Loucy (cell line): ENCODE measurements at regions not wholly inside any gene's neighbourhood (a gene's known extent, or its start where the extent isn't known, plus 50 kb on each side); places are given as distances from the start of the nearest gene placed in this dataset.
"Not testable (repeated sequence)": the region's sequence is repeated elsewhere in the genome, so short reads cannot be mapped to it uniquely, and the experiment has no call there.

ENCODE experiments used
- H2AFZ ChIP-seq: fragments of 200-600 bp; sonication (generic); 2 replicates; pipeline ENCODE4 v1.6.0; 2016; ENCODE audit warnings: antibody characterized with exemption, mild to moderate bottlenecking, low read length, moderate library complexity
- H3F3A ChIP-seq: fragments of 200-600 bp; 2 replicates; pipeline ENCODE4 v1.6.0; 2016; ENCODE audit warnings: antibody characterized with exemption, low read depth, mild to moderate bottlenecking
- H3K27me3 ChIP-seq: fragments of 200-600 bp; sonication (generic); 2 replicates; pipeline ENCODE4 v1.6.1; 2014; ENCODE audit warnings: low read length, mild to moderate bottlenecking; ENCODE audit not compliant: insufficient read depth, poor library complexity, severe bottlenecking
- H3K36me3 ChIP-seq: fragments of 200-600 bp; sonication (generic); 2 replicates; pipeline ENCODE4 v1.6.1; 2016; ENCODE audit warnings: low read length; ENCODE audit not compliant: insufficient read depth
- H3K4me1 ChIP-seq: fragments of 200-600 bp; sonication (generic); 2 replicates; pipeline ENCODE4 v1.5.1; 2014; ENCODE audit warnings: low read length, mild to moderate bottlenecking; ENCODE audit not compliant: insufficient read depth, poor library complexity, severe bottlenecking
- H3K4me2 ChIP-seq: fragments of 200-600 bp; sonication (generic); 2 replicates; pipeline ENCODE4 v1.6.0; 2014; ENCODE audit warnings: antibody characterized with exemption, low read length, low read depth, mild to moderate bottlenecking; ENCODE audit not compliant: poor library complexity, severe bottlenecking
- H3K4me3 ChIP-seq: fragments of 200-600 bp; sonication (generic); 2 replicates; pipeline ENCODE4 v1.5.1; 2014; ENCODE audit warnings: low read length, mild to moderate bottlenecking, mixed read lengths; ENCODE audit not compliant: poor library complexity, severe bottlenecking
- H3K79me2 ChIP-seq: fragments of 200-600 bp; sonication (generic); 2 replicates; pipeline ENCODE4 v1.6.1; 2014; ENCODE audit warnings: low read length; ENCODE audit not compliant: insufficient read depth
- H3K9ac ChIP-seq: fragments of 200-600 bp; sonication (generic); 2 replicates; pipeline ENCODE4 v1.6.0; 2014; ENCODE audit warnings: mild to moderate bottlenecking, low read depth, low read length, moderate library complexity; ENCODE audit not compliant: poor library complexity, severe bottlenecking
- H3K9me2 ChIP-seq: fragments of 200-600 bp; sonication (generic); replicated peaks from 2 replicates; pipeline ENCODE4 v1.6.1; 2016; ENCODE audit warnings: low read depth, low read length, mixed read lengths
- H3K9me3 ChIP-seq: fragments of 200-600 bp; sonication (generic); 2 replicates; pipeline ENCODE4 v1.6.1; 2014; ENCODE audit warnings: mild to moderate bottlenecking, antibody characterized with exemption, low read length, low read depth; ENCODE audit not compliant: insufficient read depth
- H4K20me1 ChIP-seq: fragments of 200-600 bp; sonication (generic); 2 replicates; pipeline ENCODE4 v1.6.0; 2014; ENCODE audit warnings: antibody characterized with exemption, low read length, mild to moderate bottlenecking; ENCODE audit not compliant: insufficient read depth, poor library complexity, severe bottlenecking
- CTCF ChIP-seq: fragments of 200-600 bp; sonication (generic); conservative IDR thresholded peaks from 2 replicates; pipeline ENCODE4 v1.5.1; 2014; ENCODE audit warnings: mild to moderate bottlenecking, antibody characterized with exemption, low read length
- EZH2phosphoT487 ChIP-seq: fragments of 200-600 bp; IDR thresholded peaks from 2 replicates; pipeline ENCODE4 v1.6.1; 2018; ENCODE audit warnings: antibody characterized with exemption, mild to moderate bottlenecking, moderate library complexity, borderline replicate concordance

DNA sequence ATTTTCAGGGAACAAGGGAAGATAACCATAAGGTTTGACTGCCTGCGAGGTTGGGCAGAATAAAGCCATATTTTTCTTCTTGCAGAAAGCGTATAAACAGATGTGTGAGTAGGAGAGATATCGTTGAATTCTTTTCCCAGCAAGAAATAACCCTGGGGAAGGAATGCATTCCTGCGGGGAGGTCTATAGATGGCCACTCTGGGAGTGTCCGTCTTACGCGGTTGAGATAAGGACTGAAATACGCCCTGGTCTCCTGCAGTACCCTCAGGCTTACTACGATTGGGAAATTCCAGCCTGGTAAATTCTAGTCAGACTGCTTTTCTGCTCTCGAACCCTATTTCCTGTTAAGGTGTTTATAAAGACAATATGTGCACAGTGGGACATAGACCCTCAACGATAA lies 225.0 kb downstream of the LRIG3 start:
- TF ChIP-seq CTCF (no peak), EZH2phosphoT487 (no peak)
- Histone ChIP-seq H3K27me3 (no peaks in the 10 kb centered on the region), H3F3A (no peaks in the 10 kb centered on the region), H3K9me2 (no peaks in the 10 kb centered on the region), H3K79me2 (no peaks in the 10 kb centered on the region), H3K9ac (no peak overlapping the region), H2AFZ (no peak overlapping the region), H3K36me3 (no peaks in the 10 kb centered on the region), H3K4me1 (no peaks in the 10 kb centered on the region), H3K4me2 (no peak overlapping the region), H4K20me1 (no peaks in the 10 kb centered on the region), H3K4me3 (no peak overlapping the region), H3K9me3 (peaks cover 4% of the 10 kb centered on the region; the same call in 1 of the 2 replicates)

GRCh38 chr12:58701536-58701935 lies 218.8 kb downstream of the LRIG3 start:
- Histone ChIP-seq H3K4me1 (no peaks in the 10 kb centered on the region), H3K27me3 (no peaks in the 10 kb centered on the region), H3K4me2 (no peak overlapping the region), H3K9me3 (peaks cover 5% of the 10 kb centered on the region; the same call in 1 of the 2 replicates), H3K9ac (no peak overlapping the region), H4K20me1 (no peaks in the 10 kb centered on the region), H3F3A (no peaks in the 10 kb centered on the region), H3K79me2 (no peaks in the 10 kb centered on the region), H2AFZ (no peak overlapping the region), H3K9me2 (no peaks in the 10 kb centered on the region), H3K4me3 (no peak overlapping the region), H3K36me3 (no peaks in the 10 kb centered on the region)
- TF ChIP-seq EZH2phosphoT487 (no peak), CTCF (no peak)

GRCh38 chr12:58703866-58704265 lies 216.4 kb downstream of the LRIG3 start:
- H3F3A ChIP-seq = no peaks in the 10 kb centered on the region
- H4K20me1 ChIP-seq = no peaks in the 10 kb centered on the region
- H3K4me3 ChIP-seq = no peak overlapping the region
- TF ChIP-seq EZH2phosphoT487 (no peak), CTCF (no peak)
- H3K9me2 ChIP-seq = no peaks in the 10 kb centered on the region
- no peak overlapping the region for H2AFZ ChIP-seq
- H3K4me2 ChIP-seq = no peak overlapping the region
- no peak overlapping the region for H3K9ac ChIP-seq
- H3K9me3 ChIP-seq = peaks cover 5% of the 10 kb centered on the region; the same call in 1 of the 2 replicates
- H3K27me3 ChIP-seq = no peaks in the 10 kb centered on the region
- H3K4me1 ChIP-seq = no peaks in the 10 kb centered on the region
- no peaks in the 10 kb centered on the region for H3K79me2 ChIP-seq
- no peaks in the 10 kb centered on the region for H3K36me3 ChIP-seq

- not testable (repeated sequence) for H3K9me2 ChIP-seq, H4K20me1 ChIP-seq, H3K9me3 ChIP-seq, H3F3A ChIP-seq, H3K4me2 ChIP-seq, H3K36me3 ChIP-seq, H2AFZ ChIP-seq, H3K4me3 ChIP-seq, H3K27me3 ChIP-seq, H3K9ac ChIP-seq, H3K4me1 ChIP-seq, H3K79me2 ChIP-seq
Observed at GRCh38 chr12:58704770-58705169, 215.5 kb downstream of the LRIG3 start.
